Lung (tissue), 11 donors: ENCODE measurements at regions not wholly inside any gene's neighbourhood (a gene's known extent, or its start where the extent isn't known, plus 50 kb on each side); places are given as distances from the start of the nearest gene placed in this dataset.

Source experiments
- ATAC-seq: fragments of 200-7000 bp; cut with Tn5 transposase; one replicate; pipeline ENCODE4 v1.9.1; 2020; ENCODE audit warnings: moderate number of reproducible peaks; ENCODE audit not compliant: insufficient read depth, low FRiP score
- DNase-seq, 3 donors: peaks; one replicate each; pipeline ENCODE4 v3.0.0-alpha.2; 2013 to 2017
- H3K27ac ChIP-seq, 2 donors: one replicate each; pipeline ENCODE4 v1.5.1; 2013; ENCODE audit warnings: mild to moderate bottlenecking in 2 of 2, moderate library complexity in 2 of 2, control low read depth in 1 of 2, inconsistent platforms in 1 of 2, low read depth in 1 of 2, low read length in 1 of 2
- H3K27me3 ChIP-seq, 3 donors: one replicate each; pipeline ENCODE4 v1.5.1; 2013; ENCODE audit warnings: low read length in 2 of 3; ENCODE audit not compliant: control insufficient read depth in 3 of 3, insufficient read depth in 3 of 3
- H3K36me3 ChIP-seq, 4 donors: one replicate each; pipeline ENCODE4 v1.5.1; 2013; ENCODE audit warnings: low read length in 4 of 4, mild to moderate bottlenecking in 1 of 4, moderate library complexity in 1 of 4; ENCODE audit not compliant: control insufficient read depth in 4 of 4, insufficient read depth in 4 of 4
- H3K4me1 ChIP-seq, 5 donors: one replicate each; pipeline ENCODE4 v1.5.1; 2013; ENCODE audit warnings: low read length in 5 of 5, mild to moderate bottlenecking in 2 of 5, moderate library complexity in 1 of 5; ENCODE audit not compliant: control insufficient read depth in 5 of 5, insufficient read depth in 5 of 5
- H3K4me3 ChIP-seq: one replicate; pipeline ENCODE4 v1.5.1; 2013; ENCODE audit warnings: mild to moderate bottlenecking, control low read depth, moderate library complexity
- H3K9ac ChIP-seq, 2 donors: one replicate each; pipeline ENCODE4 v1.5.1; 2013; ENCODE audit warnings: low read length in 2 of 2, control low read depth in 1 of 2; ENCODE audit not compliant: insufficient read depth in 1 of 2
- H3K9me3 ChIP-seq, 4 donors: one replicate each; pipeline ENCODE4 v1.5.1; 2013; ENCODE audit warnings: low read length in 3 of 4, mild to moderate bottlenecking in 1 of 4, moderate library complexity in 1 of 4; ENCODE audit not compliant: control insufficient read depth in 4 of 4, insufficient read depth in 3 of 4
- WGBS, 2 donors: extraction: QIAGEN DNeasy Blood & Tissue Kit; methylation state at CpG; one replicate each; pipeline ENCODE4 v1.1.7; 2013; 5-methylcytosine and 5-hydroxymethylcytosine counted together
- TF ChIP-seq, protein P1 (sequence below): IDR thresholded peaks from 2 replicates; pipeline ENCODE4 v1.5.1; 2012; ENCODE audit warnings: mild to moderate bottlenecking; ENCODE audit errors: control extremely low read depth, extremely low read depth
- donor health status: control.
- donor health status: control.
- donor health status: Bipolar disorder and iron deficiency.
- donor health status: healthy.
- donor health status: DM: yes; HTN: yes; CAD: no.

DNA sequence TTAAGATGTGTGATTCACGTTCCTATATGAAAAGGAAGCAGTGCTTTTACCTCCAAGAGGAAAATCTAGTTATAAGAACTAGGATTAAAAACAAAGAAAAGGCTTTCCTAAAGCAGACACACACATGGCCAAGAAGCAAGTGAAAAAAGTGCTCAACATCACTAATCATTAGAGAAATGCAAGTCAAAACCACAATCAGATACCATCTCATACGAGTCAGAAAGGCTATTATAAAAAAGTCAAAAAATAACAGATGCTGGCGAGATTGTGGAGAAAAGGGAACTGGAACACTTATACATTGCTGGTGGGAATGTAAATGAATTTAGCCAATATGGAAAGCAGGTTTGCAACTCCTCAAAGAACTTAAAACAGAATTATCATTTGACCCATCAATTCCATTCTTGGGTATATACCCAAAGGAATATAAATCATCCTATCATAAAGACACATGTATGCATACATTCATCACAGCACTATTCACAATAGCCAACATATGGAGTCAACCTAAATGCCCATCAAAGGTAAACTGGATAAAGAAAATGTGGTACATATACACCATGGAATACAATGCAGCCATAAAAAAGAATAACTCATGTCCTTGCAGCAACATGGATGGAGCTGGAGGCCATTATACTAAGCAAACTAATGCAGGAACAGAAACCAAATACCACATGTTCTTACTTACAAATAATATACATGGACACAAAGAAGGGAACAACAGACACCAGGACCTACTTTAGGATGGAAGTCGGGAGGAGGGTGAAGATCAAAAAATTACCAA, 285.3 kb downstream of the RAD51AP2 start:
- Histone ChIP-seq H3K4me3 (no peak overlapping the region), H3K27me3 (no peaks in the 10 kb centered on the region), H3K9me3 (no peaks in the 10 kb centered on the region), H3K36me3 (no peaks in the 10 kb centered on the region), H3K9ac (no peak overlapping the region), H3K27ac (no peak overlapping the region), H3K4me1 (peaks cover 0 to 8% (median 0%) of the 10 kb centered on the region in 5 donors)
- WGBS, 2 donors: 64 to 77% methylated on average over 4 of the region's 4 CpGs
- ATAC-seq (no peak), DNase-seq (no peak)
- TF ChIP-seq, protein P1, sequence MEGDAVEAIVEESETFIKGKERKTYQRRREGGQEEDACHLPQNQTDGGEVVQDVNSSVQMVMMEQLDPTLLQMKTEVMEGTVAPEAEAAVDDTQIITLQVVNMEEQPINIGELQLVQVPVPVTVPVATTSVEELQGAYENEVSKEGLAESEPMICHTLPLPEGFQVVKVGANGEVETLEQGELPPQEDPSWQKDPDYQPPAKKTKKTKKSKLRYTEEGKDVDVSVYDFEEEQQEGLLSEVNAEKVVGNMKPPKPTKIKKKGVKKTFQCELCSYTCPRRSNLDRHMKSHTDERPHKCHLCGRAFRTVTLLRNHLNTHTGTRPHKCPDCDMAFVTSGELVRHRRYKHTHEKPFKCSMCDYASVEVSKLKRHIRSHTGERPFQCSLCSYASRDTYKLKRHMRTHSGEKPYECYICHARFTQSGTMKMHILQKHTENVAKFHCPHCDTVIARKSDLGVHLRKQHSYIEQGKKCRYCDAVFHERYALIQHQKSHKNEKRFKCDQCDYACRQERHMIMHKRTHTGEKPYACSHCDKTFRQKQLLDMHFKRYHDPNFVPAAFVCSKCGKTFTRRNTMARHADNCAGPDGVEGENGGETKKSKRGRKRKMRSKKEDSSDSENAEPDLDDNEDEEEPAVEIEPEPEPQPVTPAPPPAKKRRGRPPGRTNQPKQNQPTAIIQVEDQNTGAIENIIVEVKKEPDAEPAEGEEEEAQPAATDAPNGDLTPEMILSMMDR: no peak

DNA sequence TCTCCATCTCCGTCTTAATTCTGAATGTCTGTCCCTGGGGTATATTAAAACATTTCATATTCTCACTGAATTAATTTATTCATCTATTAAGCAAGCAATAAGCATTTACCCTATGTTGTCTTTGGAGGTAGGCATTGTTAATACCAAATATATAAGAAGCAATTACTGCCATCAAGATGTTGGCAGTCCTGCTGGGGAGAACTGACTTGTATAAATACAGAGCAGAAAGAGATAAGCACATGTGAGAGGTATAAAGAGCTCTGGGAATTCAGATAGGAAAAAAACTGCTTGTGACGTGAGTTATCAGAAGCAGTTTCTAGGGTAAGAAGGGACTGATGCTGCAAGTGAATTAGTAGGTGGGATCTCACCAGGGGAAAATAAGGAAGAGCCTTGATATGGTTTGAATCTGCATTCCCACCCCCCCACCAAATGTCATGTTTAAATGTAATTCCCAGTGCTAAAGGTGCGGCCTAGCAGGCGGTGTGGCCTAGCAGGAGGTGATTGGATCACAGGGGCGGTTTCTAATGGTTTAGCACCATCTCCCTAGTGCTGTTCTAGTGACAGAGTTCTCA, 286.8 kb downstream of the RAD51AP2 start:
- 92 to 94% methylated on average over 5 of the region's 5 CpGs for WGBS, 2 donors
- TF ChIP-seq, protein P1: no peak
- no peak for ATAC-seq

GRCh38 chr2:17229414-17229813, 288.8 kb downstream of the RAD51AP2 start:
- H3K27me3 ChIP-seq: no peaks in the 10 kb centered on the region
- WGBS, 2 donors: 77 to 91% methylated on average over 1 of the region's 1 CpG
- peaks cover 0 to 8% (median 0%) of the 10 kb centered on the region in 5 donors for H3K4me1 ChIP-seq
- H3K4me3 ChIP-seq: no peak overlapping the region
- no peak overlapping the region for H3K27ac ChIP-seq
- no peaks in the 10 kb centered on the region for H3K36me3 ChIP-seq
- no peak for DNase-seq
- H3K9ac ChIP-seq: no peak overlapping the region
- ATAC-seq: no peak
- no peaks in the 10 kb centered on the region for H3K9me3 ChIP-seq
- TF ChIP-seq, protein P1: no peak

More for the DNA sequence above, 286.8 kb downstream of the RAD51AP2 start:
- Histone ChIP-seq H3K36me3 (no peaks in the 10 kb centered on the region), H3K27me3 (no peaks in the 10 kb centered on the region), H3K9me3 (no peaks in the 10 kb centered on the region), H3K4me1 (peaks cover 0 to 8% (median 0%) of the 10 kb centered on the region in 5 donors), H3K27ac (no peak overlapping the region), H3K4me3 (no peak overlapping the region), H3K9ac (no peak overlapping the region)
- DNase-seq: no peak
